Keratinocyte (primary cell): ENCODE measurements at regions not wholly inside any gene's neighbourhood (a gene's known extent, or its start where the extent isn't known, plus 50 kb on each side); places are given as distances from the start of the nearest gene placed in this dataset.

Experiments
- DNase-seq: peaks from one replicate; pipeline ENCODE4 v3.0.0-alpha.2; 2011; ENCODE audit warnings: low read depth, missing footprints, low spot score
- FAIRE-seq: peaks from 2 replicates; lab custom pipeline; 2011; peaks lifted over from hg19 to GRCh38; lab: Jason Lieb, UNC
- H2AFZ ChIP-seq: 2 replicates; pipeline ENCODE4 v1.6.0; 2012; ENCODE audit warnings: low read length, control low read depth, inconsistent platforms; ENCODE audit not compliant: control insufficient read depth
- H3K27ac ChIP-seq: 2 replicates; pipeline ENCODE4 v1.5.1; 2011; ENCODE audit warnings: low read length; ENCODE audit not compliant: control insufficient read depth, insufficient read depth
- H3K27me3 ChIP-seq: 3 replicates; pipeline ENCODE4 v1.6.0; 2011; ENCODE audit warnings: low read length; ENCODE audit not compliant: control insufficient read depth, insufficient read depth; ENCODE audit errors: extremely low read depth
- H3K36me3 ChIP-seq, 2 experiments: 2 replicates in 1 of 2; 3 replicates in 1 of 2; pipeline ENCODE4 v1.5.1; 2011; ENCODE audit warnings: low read length in 2 of 2, mild to moderate bottlenecking in 1 of 2; ENCODE audit not compliant: control insufficient read depth in 2 of 2, insufficient read depth in 2 of 2; ENCODE audit errors: extremely low read depth in 1 of 2
- H3K4me1 ChIP-seq: 3 replicates; pipeline ENCODE4 v1.5.1; 2011; ENCODE audit warnings: low read length; ENCODE audit not compliant: control insufficient read depth, insufficient read depth; ENCODE audit errors: extremely low read depth
- H3K4me2 ChIP-seq: 3 replicates; pipeline ENCODE4 v1.6.0; 2011; ENCODE audit warnings: low read depth, low read length; ENCODE audit not compliant: control insufficient read depth, insufficient read depth; ENCODE audit errors: extremely low read depth
- H3K4me3 ChIP-seq, 3 experiments: fragments of 200-600 bp in 1 of 3; sonication (generic) in 1 of 3; 2 replicates in 2 of 3; 3 replicates in 1 of 3; pipeline ENCODE4 v1.5.1; 2011 to 2016; ENCODE audit warnings: low read length in 3 of 3, mild to moderate bottlenecking in 3 of 3, control low read depth in 2 of 3, inconsistent platforms in 1 of 3, low read depth in 1 of 3, mixed read lengths in 1 of 3, mixed run types in 1 of 3, moderate library complexity in 1 of 3; ENCODE audit not compliant: control insufficient read depth in 2 of 3, insufficient read depth in 2 of 3; ENCODE audit errors: extremely low read depth in 1 of 3
- H3K79me2 ChIP-seq: 2 replicates; pipeline ENCODE4 v1.6.0; 2012; ENCODE audit warnings: low read length; ENCODE audit not compliant: control insufficient read depth, insufficient read depth
- H3K9ac ChIP-seq: 3 replicates; pipeline ENCODE4 v1.6.0; 2011; ENCODE audit warnings: low read length; ENCODE audit not compliant: control insufficient read depth, insufficient read depth; ENCODE audit errors: extremely low read depth
- H3K9me1 ChIP-seq: 3 replicates; pipeline ENCODE4 v1.6.0; 2011; ENCODE audit warnings: low read length; ENCODE audit not compliant: control insufficient read depth, insufficient read depth; ENCODE audit errors: extremely low read depth
- H3K9me3 ChIP-seq: 2 replicates; pipeline ENCODE4 v1.5.1; 2012; ENCODE audit warnings: low read depth, low read length; ENCODE audit not compliant: control insufficient read depth
- H4K20me1 ChIP-seq: 3 replicates; pipeline ENCODE4 v1.6.0; 2011; ENCODE audit warnings: low read length; ENCODE audit not compliant: control insufficient read depth, insufficient read depth; ENCODE audit errors: extremely low read depth
- CTCF ChIP-seq, 3 experiments: IDR thresholded peaks in 1 of 3; conservative IDR thresholded peaks in 1 of 3; optimal IDR thresholded peaks in 1 of 3; 2 replicates in 2 of 3; 3 replicates in 1 of 3; pipeline versions ENCODE3 to v1.5.1; 2011; ENCODE audit warnings: low read length in 3 of 3, mild to moderate bottlenecking in 3 of 3, moderate library complexity in 2 of 3, control low read depth in 1 of 3, inconsistent platforms in 1 of 3; ENCODE audit not compliant: insufficient read depth in 2 of 3; ENCODE audit errors: extremely low read depth in 1 of 3
- EZH2 ChIP-seq: IDR thresholded peaks from one replicate; pipeline ENCODE4 v1.6.1; 2012; ENCODE audit warnings: inconsistent platforms, mild to moderate bottlenecking, low read length, moderate library complexity
- dilution Hi-C: fragments of 300-500 bp; cut with MboI; formaldehyde crosslinking; loops from one replicate; pipeline ENCODE4 v1.7.0; 2020; ENCODE audit warnings: low sequenced_read_pairs; ENCODE audit not compliant: extremely low pct_ligation_motif_present

- Histone ChIP-seq H3K27ac (peak overlapping the region; percentile 38), H3K9me3 (no peaks in the 10 kb centered on the region), H3K4me1 (peaks cover 40% of the 10 kb centered on the region), H2AFZ (no peak overlapping the region), H3K36me3 (no peaks in the 10 kb centered on the region), H3K9me1 (no peaks in the 10 kb centered on the region), H3K27me3 (no peaks in the 10 kb centered on the region), H3K4me2 (no peak overlapping the region), H3K9ac (no peak overlapping the region), H4K20me1 (no peaks in the 10 kb centered on the region), H3K4me3 (no peak overlapping the region), H3K79me2 (no peaks in the 10 kb centered on the region)
- DNase-seq = peak; percentile 25
- dilution Hi-C loops = no loop called here
- peak; percentile 61 for FAIRE-seq
- TF ChIP-seq EZH2 (no peak), CTCF (optimal IDR thresholded peaks at IDR 0.05 in 1 of 3, IDR thresholded peaks at IDR 0.05 in 1 of 3, conservative IDR thresholded peaks at IDR 0.05 in 1 of 3; ENCODE audit: extremely low read depth in 1 of 3, insufficient read depth in 2 of 3, low read length in 3 of 3) (no peak)
Measured at GRCh38 chr7:17559388-17559787, 260.9 kb downstream of the AHR start.

- Histone ChIP-seq H3K36me3 (no peaks in the 10 kb centered on the region), H3K4me2 (peak overlapping the region; percentile 58), H3K79me2 (no peaks in the 10 kb centered on the region), H4K20me1 (no peaks in the 10 kb centered on the region), H3K27me3 (no peaks in the 10 kb centered on the region), H3K9ac (no peak overlapping the region), H3K9me1 (no peaks in the 10 kb centered on the region), H3K4me3 (no peak overlapping the region), H3K4me1 (peaks cover 40% of the 10 kb centered on the region), H2AFZ (peak overlapping the region; percentile 44), H3K27ac (peak overlapping the region; percentile 90), H3K9me3 (no peaks in the 10 kb centered on the region)
- dilution Hi-C loops = no loop called here
- FAIRE-seq (peak; percentile 99), DNase-seq (peak; percentile 77)
- no peak for TF ChIP-seq CTCF (optimal IDR thresholded peaks at IDR 0.05 in 1 of 3, IDR thresholded peaks at IDR 0.05 in 1 of 3, conservative IDR thresholded peaks at IDR 0.05 in 1 of 3; ENCODE audit: extremely low read depth in 1 of 3, insufficient read depth in 2 of 3, low read length in 3 of 3)
- TF ChIP-seq EZH2 = no peak
Measured at GRCh38 chr7:17560516-17560915, 262.1 kb downstream of the AHR start.
